B cell (primary cell): ENCODE measurements at regions not wholly inside any gene's neighbourhood (a gene's known extent, or its start where the extent isn't known, plus 50 kb on each side); places are given as distances from the start of the nearest gene placed in this dataset.

Experiments
- EZH2 ChIP-seq: IDR thresholded peaks from 2 replicates; pipeline ENCODE4 v1.6.1; 2012; ENCODE audit warnings: borderline replicate concordance, low read depth, mild to moderate bottlenecking, moderate library complexity, low read length; ENCODE audit not compliant: insufficient read depth, poor library complexity, severe bottlenecking
- TF ChIP-seq, protein P1 (sequence below): fragments of 200-600 bp; IDR thresholded peaks from one replicate; pipeline ENCODE4 v1.8.0; 2022; ENCODE audit warnings: antibody characterized with exemption, mild to moderate bottlenecking

DNA sequence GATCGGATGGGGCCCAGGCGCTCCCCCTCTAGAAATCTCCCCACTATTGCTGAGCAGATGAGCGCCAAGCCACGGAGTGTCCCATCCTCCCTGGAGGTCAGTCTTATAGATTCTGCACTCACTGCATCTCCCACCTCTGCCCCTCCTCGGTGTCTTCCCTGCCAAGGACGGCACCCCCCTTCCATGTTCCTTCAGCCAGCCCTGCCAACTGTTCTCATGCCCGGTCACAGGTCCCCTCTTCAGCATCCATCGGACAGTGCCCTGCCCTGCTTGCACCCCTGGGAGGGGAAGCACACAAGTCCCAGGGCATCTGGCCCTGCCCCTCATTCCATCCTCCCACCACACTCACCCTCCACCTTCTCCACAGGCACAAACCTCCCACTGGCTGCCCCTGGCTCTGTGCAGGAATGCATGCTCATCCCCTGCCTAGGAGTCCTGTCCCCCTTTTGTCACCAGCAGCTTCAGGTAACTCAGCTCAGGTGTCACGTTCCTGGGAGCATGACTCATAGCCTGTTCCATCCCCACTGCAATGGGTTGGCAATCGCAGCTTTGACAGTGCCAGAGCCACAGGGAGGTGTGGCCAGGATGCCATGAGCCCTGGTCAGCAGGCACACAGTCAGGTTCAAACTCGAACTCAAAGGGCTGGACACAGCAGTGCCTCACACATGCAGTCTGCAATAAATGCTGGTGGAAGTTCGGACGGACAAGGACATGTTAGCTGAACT, 234.7 kb upstream of the TCERG1L start:
- TF ChIP-seq, protein P1, sequence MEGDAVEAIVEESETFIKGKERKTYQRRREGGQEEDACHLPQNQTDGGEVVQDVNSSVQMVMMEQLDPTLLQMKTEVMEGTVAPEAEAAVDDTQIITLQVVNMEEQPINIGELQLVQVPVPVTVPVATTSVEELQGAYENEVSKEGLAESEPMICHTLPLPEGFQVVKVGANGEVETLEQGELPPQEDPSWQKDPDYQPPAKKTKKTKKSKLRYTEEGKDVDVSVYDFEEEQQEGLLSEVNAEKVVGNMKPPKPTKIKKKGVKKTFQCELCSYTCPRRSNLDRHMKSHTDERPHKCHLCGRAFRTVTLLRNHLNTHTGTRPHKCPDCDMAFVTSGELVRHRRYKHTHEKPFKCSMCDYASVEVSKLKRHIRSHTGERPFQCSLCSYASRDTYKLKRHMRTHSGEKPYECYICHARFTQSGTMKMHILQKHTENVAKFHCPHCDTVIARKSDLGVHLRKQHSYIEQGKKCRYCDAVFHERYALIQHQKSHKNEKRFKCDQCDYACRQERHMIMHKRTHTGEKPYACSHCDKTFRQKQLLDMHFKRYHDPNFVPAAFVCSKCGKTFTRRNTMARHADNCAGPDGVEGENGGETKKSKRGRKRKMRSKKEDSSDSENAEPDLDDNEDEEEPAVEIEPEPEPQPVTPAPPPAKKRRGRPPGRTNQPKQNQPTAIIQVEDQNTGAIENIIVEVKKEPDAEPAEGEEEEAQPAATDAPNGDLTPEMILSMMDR: no peak
- no peak for TF ChIP-seq EZH2
